MCF 10A (cell line): ENCODE measurements at regions not wholly inside any gene's neighbourhood (a gene's known extent, or its start where the extent isn't known, plus 50 kb on each side); places are given as distances from the start of the nearest gene placed in this dataset.

ENCODE experiments used
- BruUV-seq: library from RNA; stranded (reverse); fragments of 400-500 nt; replicated peaks from 2 replicates; lab custom pipeline; 2021; lab: Mats Ljungman, UMichigan
- CTCF ChIA-PET: fragments of 300-600 bp; sonication (Branson Sonifier 250); formaldehyde crosslinking; extraction: SDS; loops from one replicate; lab custom pipeline; 2021; ENCODE audit warnings: antibody characterized with exemption, inconsistent platforms; lab: Yijun Ruan, JAX
- POLR2A ChIA-PET: fragments of 300-600, 350-650 bp; sonication (Branson Sonifier 250); formaldehyde crosslinking; extraction: SDS; loops from one replicate; lab custom pipeline; 2020; ENCODE audit warnings: antibody characterized with exemption, inconsistent platforms; lab: Yijun Ruan, JAX
- DNase-seq: peaks from one replicate; pipeline ENCODE4 v3.0.0-alpha.2; 2018; ENCODE audit not compliant: unreplicated experiment
- H3K27ac Mint-ChIP-seq: one replicate; pipeline ENCODE4 v1.8.0; 2022; ENCODE audit warnings: mild to moderate bottlenecking, low read depth, mixed read lengths; ENCODE audit not compliant: unreplicated experiment
- H3K27me3 Mint-ChIP-seq: one replicate; pipeline ENCODE4 v1.8.0; 2022; ENCODE audit warnings: mixed read lengths; ENCODE audit not compliant: insufficient read depth, unreplicated experiment
- H3K36me3 Mint-ChIP-seq: one replicate; pipeline ENCODE4 v1.8.0; 2022; ENCODE audit warnings: mild to moderate bottlenecking, moderate library complexity, mixed read lengths; ENCODE audit not compliant: insufficient read depth, unreplicated experiment
- H3K4me1 Mint-ChIP-seq: one replicate; pipeline ENCODE4 v1.8.0; 2022; ENCODE audit warnings: mixed read lengths; ENCODE audit not compliant: insufficient read depth, unreplicated experiment
- H3K4me3 Mint-ChIP-seq: one replicate; pipeline ENCODE4 v1.8.0; 2022; ENCODE audit warnings: mild to moderate bottlenecking, moderate library complexity, mixed read lengths; ENCODE audit not compliant: unreplicated experiment
- H3K9me3 Mint-ChIP-seq: one replicate; pipeline ENCODE4 v1.8.0; 2022; ENCODE audit warnings: mixed read lengths; ENCODE audit not compliant: unreplicated experiment
- intact Hi-C: fragments of 100-400 bp; cut with micrococcal nuclease; formaldehyde crosslinking; loops from 2 replicates; pipeline ENCODE4 v1.14.1; 2022
- TF ChIP-seq, protein P1 (sequence below): fragments of 200-600 bp; IDR thresholded peaks from one replicate; pipeline ENCODE4 v1.8.0; 2022; ENCODE audit warnings: antibody characterized with exemption, mild to moderate bottlenecking; ENCODE audit not compliant: unreplicated experiment

DNA sequence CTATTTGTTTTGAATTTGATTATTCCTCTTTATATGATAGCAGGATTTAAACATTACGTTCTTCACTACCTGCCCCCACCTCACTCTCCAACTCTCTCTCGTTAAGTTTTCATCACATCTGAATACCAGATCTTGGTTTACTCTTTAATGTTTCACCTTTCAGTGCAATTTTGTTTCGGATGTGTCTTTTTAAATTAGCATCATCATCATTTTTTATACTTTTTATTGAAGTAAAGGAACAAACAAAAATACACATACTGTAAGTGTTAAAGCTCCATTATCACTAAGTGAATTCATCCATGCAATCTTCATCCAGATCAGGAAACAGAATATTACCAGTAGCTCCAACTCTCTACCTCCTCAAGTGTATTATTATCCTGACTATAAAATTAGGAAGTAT lies 310.6 kb downstream of the C3orf38 start:
- Mint-ChIP-seq H3K27ac (no peak overlapping the region), H3K4me3 (no peak overlapping the region), H3K36me3 (no peaks in the 10 kb centered on the region), H3K9me3 (peaks cover 19% of the 10 kb centered on the region), H3K27me3 (no peaks in the 10 kb centered on the region), H3K4me1 (no peaks in the 10 kb centered on the region)
- POLR2A ChIA-PET = no interaction called here
- DNase-seq = no peak
- intact Hi-C loops = no loop called here
- CTCF ChIA-PET = no interaction called here
- TF ChIP-seq, protein P1, sequence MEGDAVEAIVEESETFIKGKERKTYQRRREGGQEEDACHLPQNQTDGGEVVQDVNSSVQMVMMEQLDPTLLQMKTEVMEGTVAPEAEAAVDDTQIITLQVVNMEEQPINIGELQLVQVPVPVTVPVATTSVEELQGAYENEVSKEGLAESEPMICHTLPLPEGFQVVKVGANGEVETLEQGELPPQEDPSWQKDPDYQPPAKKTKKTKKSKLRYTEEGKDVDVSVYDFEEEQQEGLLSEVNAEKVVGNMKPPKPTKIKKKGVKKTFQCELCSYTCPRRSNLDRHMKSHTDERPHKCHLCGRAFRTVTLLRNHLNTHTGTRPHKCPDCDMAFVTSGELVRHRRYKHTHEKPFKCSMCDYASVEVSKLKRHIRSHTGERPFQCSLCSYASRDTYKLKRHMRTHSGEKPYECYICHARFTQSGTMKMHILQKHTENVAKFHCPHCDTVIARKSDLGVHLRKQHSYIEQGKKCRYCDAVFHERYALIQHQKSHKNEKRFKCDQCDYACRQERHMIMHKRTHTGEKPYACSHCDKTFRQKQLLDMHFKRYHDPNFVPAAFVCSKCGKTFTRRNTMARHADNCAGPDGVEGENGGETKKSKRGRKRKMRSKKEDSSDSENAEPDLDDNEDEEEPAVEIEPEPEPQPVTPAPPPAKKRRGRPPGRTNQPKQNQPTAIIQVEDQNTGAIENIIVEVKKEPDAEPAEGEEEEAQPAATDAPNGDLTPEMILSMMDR = no peak
- no TSS peak for BruUV-seq

DNA sequence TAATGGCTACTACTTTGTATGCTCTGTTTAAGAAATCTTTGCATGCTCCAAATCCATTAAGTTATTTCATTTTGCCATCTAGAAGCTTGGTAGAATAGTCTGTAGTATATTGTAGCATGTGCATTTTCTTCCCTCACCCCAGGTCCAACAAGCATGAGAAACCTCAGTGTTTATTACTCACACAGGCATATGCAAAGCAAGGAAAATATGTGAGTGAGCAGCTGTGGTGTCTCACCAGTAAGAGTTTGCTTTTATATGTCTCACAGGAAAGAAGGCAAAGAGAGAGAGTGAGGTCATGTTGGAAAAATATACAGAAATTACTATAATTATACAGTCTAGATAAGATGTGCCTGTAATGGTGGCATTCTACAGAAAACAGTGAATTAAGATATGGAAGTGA lies 312.5 kb downstream of the C3orf38 start:
- H3K27ac Mint-ChIP-seq = no peak overlapping the region
- DNase-seq = no peak
- peaks cover 5% of the 10 kb centered on the region for H3K4me1 Mint-ChIP-seq
- intact Hi-C loops = no loop called here
- ChIA-PET POLR2A (no interaction called here), CTCF (interaction anchor here (0.6 to 0.7 kb wide), 2 partner anchors 54 to 432 kb away, joined by 4 to 5 read pairs; no protein-coding TSS in a partner anchor)
- H3K4me3 Mint-ChIP-seq = no peak overlapping the region
- TF ChIP-seq, protein P1 = no peak
- H3K27me3 Mint-ChIP-seq = no peaks in the 10 kb centered on the region
- H3K36me3 Mint-ChIP-seq = no peaks in the 10 kb centered on the region
- no TSS peak for BruUV-seq
- H3K9me3 Mint-ChIP-seq = peaks cover 28% of the 10 kb centered on the region

DNA sequence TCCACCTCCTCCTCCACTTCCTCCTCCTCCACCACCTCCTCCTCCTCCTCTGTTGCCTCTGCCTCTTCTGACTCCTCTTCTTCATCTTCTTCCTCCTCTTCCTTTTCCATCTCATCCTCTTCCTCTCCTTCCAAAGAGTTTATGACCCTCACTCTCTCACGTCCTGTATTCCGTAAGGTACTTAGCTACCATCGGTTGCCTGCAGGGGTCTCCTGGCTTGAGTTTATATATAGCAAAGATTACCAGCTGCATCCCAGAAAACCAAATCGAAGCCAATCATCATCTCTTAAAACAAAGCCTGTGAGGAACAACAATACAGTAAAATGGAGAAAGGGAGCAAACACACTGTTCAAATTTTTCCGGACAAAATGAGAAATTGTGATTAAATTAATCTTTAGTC lies 317.4 kb downstream of the C3orf38 start:
- Mint-ChIP-seq H3K4me1 (peaks cover 5% of the 10 kb centered on the region), H3K27me3 (no peaks in the 10 kb centered on the region), H3K4me3 (no peak overlapping the region), H3K9me3 (peaks cover 24% of the 10 kb centered on the region), H3K27ac (no peak overlapping the region), H3K36me3 (no peaks in the 10 kb centered on the region)
- intact Hi-C loops = no loop called here
- CTCF ChIA-PET = no interaction called here
- POLR2A ChIA-PET = no interaction called here
- TF ChIP-seq, protein P1 = no peak
- no peak for DNase-seq
- BruUV-seq = no TSS peak

DNA sequence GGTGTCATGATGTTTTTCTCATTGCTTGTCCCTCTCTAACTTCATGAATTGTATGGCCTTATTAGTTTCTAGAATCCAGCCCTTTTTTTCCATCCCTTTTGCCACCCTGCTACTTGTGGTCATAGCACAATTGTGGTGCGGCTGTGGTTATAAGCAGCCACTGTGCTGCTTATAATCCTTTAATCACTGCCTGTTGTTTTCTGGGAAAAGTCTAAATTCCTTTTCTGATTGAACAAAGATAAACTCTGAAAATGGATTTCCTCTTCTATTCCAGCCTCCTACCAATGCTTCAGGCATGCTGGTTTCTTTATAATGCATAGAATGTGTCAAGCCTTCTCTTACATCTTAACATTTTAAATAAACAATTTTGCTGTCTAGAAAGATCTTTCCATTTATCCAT lies 319.5 kb downstream of the C3orf38 start:
- Mint-ChIP-seq H3K27ac (no peak overlapping the region), H3K4me1 (peaks cover 5% of the 10 kb centered on the region), H3K9me3 (peaks cover 24% of the 10 kb centered on the region), H3K36me3 (no peaks in the 10 kb centered on the region), H3K4me3 (no peak overlapping the region), H3K27me3 (no peaks in the 10 kb centered on the region)
- intact Hi-C loops = no loop called here
- no peak for DNase-seq
- no TSS peak for BruUV-seq
- ChIA-PET POLR2A (no interaction called here), CTCF (no interaction called here)
- TF ChIP-seq, protein P1 = no peak
